ENCODE measurements at regions not wholly inside any gene's neighbourhood (a gene's known extent, or its start where the extent isn't known, plus 50 kb on each side); places are given as distances from the start of the nearest gene placed in this dataset.

GRCh38 chr13:82224806-82225205 is 1657.5 kb downstream of the SLITRK1 start:
- TF ChIP-seq, protein P1, sequence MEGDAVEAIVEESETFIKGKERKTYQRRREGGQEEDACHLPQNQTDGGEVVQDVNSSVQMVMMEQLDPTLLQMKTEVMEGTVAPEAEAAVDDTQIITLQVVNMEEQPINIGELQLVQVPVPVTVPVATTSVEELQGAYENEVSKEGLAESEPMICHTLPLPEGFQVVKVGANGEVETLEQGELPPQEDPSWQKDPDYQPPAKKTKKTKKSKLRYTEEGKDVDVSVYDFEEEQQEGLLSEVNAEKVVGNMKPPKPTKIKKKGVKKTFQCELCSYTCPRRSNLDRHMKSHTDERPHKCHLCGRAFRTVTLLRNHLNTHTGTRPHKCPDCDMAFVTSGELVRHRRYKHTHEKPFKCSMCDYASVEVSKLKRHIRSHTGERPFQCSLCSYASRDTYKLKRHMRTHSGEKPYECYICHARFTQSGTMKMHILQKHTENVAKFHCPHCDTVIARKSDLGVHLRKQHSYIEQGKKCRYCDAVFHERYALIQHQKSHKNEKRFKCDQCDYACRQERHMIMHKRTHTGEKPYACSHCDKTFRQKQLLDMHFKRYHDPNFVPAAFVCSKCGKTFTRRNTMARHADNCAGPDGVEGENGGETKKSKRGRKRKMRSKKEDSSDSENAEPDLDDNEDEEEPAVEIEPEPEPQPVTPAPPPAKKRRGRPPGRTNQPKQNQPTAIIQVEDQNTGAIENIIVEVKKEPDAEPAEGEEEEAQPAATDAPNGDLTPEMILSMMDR (IDR thresholded peaks at IDR 0.05; ENCODE audit: insufficient read depth, low read length): no peak
- TF ChIP-seq POLR2AphosphoS5 (IDR thresholded peaks at IDR 0.05; ENCODE audit: low read depth) (no peak), GABPA (IDR thresholded peaks at IDR 0.05; ENCODE audit: low read depth) (no peak)

Measured in HL-60 (cell line).